Sigmoid colon (tissue), 4 donors: ENCODE measurements at regions not wholly inside any gene's neighbourhood (a gene's known extent, or its start where the extent isn't known, plus 50 kb on each side); places are given as distances from the start of the nearest gene placed in this dataset.

Experiments used
- EP300 ChIP-seq, 4 donors: sonication (generic); formaldehyde crosslinking; IDR thresholded peaks; one replicate each; pipeline ENCODE4 v1.6.1; 2017; ENCODE audit warnings: antibody characterized with exemption in 4 of 4
- POLR2A ChIP-seq, 2 donors: fragments of 450-650 bp; IDR thresholded peaks; one replicate each; pipeline ENCODE4 v1.6.1; 2016; ENCODE audit warnings: antibody characterized with exemption in 2 of 2, mild to moderate bottlenecking in 2 of 2, moderate library complexity in 2 of 2
- POLR2AphosphoS5 ChIP-seq, 4 donors: sonication (generic); formaldehyde crosslinking; IDR thresholded peaks; one replicate each; pipeline ENCODE4 v1.6.1; 2017; ENCODE audit warnings: antibody characterized with exemption in 4 of 4
- TF ChIP-seq, protein P1 (sequence below), 4 experiments: fragments of 450-650 bp in 3 of 4; fragments of 200-600 bp in 1 of 4; IDR thresholded peaks; one replicate each; pipeline ENCODE4 v1.5.1; 2016 to 2019; ENCODE audit warnings: antibody characterized with exemption in 4 of 4, mild to moderate bottlenecking in 3 of 4, moderate library complexity in 2 of 4

DNA sequence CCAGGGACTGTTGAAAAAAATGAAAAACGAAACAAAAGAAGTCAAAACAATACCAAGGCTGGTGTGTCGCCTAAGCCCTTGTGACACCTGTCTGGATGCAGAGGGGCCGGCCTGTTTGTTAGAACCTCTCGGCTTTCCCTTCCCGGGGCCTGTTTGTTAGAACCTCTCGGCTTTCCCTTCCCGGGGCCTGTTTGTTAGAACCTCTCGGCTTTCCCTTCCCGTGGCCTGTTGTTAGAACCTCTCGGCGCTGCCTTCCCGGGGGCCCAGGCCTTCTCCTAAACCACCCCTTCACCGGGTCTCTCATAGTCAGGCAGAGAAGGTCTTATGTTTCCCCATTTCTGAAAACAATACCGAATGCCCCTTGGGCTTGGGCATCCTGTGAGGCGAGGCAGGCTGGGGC lies 180.0 kb downstream of the BANP start:
- no peak for TF ChIP-seq POLR2A (IDR thresholded peaks at IDR 0.05)
- TF ChIP-seq, protein P1, sequence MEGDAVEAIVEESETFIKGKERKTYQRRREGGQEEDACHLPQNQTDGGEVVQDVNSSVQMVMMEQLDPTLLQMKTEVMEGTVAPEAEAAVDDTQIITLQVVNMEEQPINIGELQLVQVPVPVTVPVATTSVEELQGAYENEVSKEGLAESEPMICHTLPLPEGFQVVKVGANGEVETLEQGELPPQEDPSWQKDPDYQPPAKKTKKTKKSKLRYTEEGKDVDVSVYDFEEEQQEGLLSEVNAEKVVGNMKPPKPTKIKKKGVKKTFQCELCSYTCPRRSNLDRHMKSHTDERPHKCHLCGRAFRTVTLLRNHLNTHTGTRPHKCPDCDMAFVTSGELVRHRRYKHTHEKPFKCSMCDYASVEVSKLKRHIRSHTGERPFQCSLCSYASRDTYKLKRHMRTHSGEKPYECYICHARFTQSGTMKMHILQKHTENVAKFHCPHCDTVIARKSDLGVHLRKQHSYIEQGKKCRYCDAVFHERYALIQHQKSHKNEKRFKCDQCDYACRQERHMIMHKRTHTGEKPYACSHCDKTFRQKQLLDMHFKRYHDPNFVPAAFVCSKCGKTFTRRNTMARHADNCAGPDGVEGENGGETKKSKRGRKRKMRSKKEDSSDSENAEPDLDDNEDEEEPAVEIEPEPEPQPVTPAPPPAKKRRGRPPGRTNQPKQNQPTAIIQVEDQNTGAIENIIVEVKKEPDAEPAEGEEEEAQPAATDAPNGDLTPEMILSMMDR (IDR thresholded peaks at IDR 0.05) = no peak
- no peak for TF ChIP-seq EP300 (IDR thresholded peaks at IDR 0.05)
- no peak for TF ChIP-seq POLR2AphosphoS5 (IDR thresholded peaks at IDR 0.05)
